Neural progenitor cell (in vitro differentiated cells): ENCODE measurements at regions not wholly inside any gene's neighbourhood (a gene's known extent, or its start where the extent isn't known, plus 50 kb on each side); places are given as distances from the start of the nearest gene placed in this dataset.

ENCODE experiments used
- CTCF ChIP-seq: fragments of 200-600 bp; sonication (generic); IDR thresholded peaks from 2 replicates; pipeline ENCODE4 v1.5.1; 2017; ENCODE audit warnings: antibody characterized with exemption, mild to moderate bottlenecking
- EZH2 ChIP-seq: fragments of 200-600 bp; sonication (generic); IDR thresholded peaks from 2 replicates; pipeline ENCODE4 v1.6.1; 2017; ENCODE audit warnings: antibody characterized with exemption, mild to moderate bottlenecking, moderate library complexity
- EZH2phosphoT487 ChIP-seq: fragments of 200-600 bp; sonication (generic); IDR thresholded peaks from 2 replicates; pipeline ENCODE4 v1.6.1; 2017; ENCODE audit warnings: antibody characterized with exemption

- TF ChIP-seq CTCF (no peak), EZH2 (no peak), EZH2phosphoT487 (no peak)
These were observed 69.2 kb upstream of the TCF7L2 start for GRCh38 chr10:112880633-112881530.
